Chondrocyte (in vitro differentiated cells): ENCODE measurements at regions not wholly inside any gene's neighbourhood (a gene's known extent, or its start where the extent isn't known, plus 50 kb on each side); places are given as distances from the start of the nearest gene placed in this dataset.

Source experiments
- DNase-seq: peaks from one replicate; pipeline ENCODE4 v3.0.0; 2021; ENCODE audit warnings: mixed read lengths, low spot score
- H3K27ac Mint-ChIP-seq: one replicate; pipeline ENCODE4 v1.8.0; 2021; ENCODE audit warnings: mild to moderate bottlenecking, moderate library complexity, mixed read lengths; ENCODE audit not compliant: unreplicated experiment
- H3K27me3 Mint-ChIP-seq: 2 replicates; pipeline ENCODE4 v1.8.0; 2021; ENCODE audit warnings: low read depth, mixed read lengths
- H3K36me3 Mint-ChIP-seq: 2 replicates; pipeline ENCODE4 v1.8.0; 2021; ENCODE audit warnings: low read depth, mixed read lengths
- H3K4me1 Mint-ChIP-seq: 2 replicates; pipeline ENCODE4 v1.8.0; 2021; ENCODE audit warnings: low read depth, mild to moderate bottlenecking, mixed read lengths
- H3K4me3 Mint-ChIP-seq: one replicate; pipeline ENCODE4 v1.8.0; 2021; ENCODE audit warnings: mild to moderate bottlenecking, moderate library complexity, mixed read lengths; ENCODE audit not compliant: unreplicated experiment
- H3K9me3 Mint-ChIP-seq: 2 replicates; pipeline ENCODE4 v1.8.0; 2021; ENCODE audit warnings: low read depth, mixed read lengths
- TF ChIP-seq, protein P1 (sequence below): fragments of 200-600 bp; sonication (generic); IDR thresholded peaks from 2 replicates; pipeline ENCODE4 v1.5.0; 2021; ENCODE audit warnings: antibody characterized with exemption, mild to moderate bottlenecking, moderate library complexity

GRCh38 chr1:104295511-104295910 is 545.8 kb downstream of the AMY1C start:
- no peak overlapping the region for H3K27ac Mint-ChIP-seq
- H3K36me3 Mint-ChIP-seq: peaks cover 2% of the 10 kb centered on the region
- H3K27me3 Mint-ChIP-seq: peaks cover 2% of the 10 kb centered on the region
- no peak overlapping the region for H3K4me3 Mint-ChIP-seq
- H3K4me1 Mint-ChIP-seq: no peaks in the 10 kb centered on the region
- peaks cover 3% of the 10 kb centered on the region for H3K9me3 Mint-ChIP-seq
- TF ChIP-seq, protein P1, sequence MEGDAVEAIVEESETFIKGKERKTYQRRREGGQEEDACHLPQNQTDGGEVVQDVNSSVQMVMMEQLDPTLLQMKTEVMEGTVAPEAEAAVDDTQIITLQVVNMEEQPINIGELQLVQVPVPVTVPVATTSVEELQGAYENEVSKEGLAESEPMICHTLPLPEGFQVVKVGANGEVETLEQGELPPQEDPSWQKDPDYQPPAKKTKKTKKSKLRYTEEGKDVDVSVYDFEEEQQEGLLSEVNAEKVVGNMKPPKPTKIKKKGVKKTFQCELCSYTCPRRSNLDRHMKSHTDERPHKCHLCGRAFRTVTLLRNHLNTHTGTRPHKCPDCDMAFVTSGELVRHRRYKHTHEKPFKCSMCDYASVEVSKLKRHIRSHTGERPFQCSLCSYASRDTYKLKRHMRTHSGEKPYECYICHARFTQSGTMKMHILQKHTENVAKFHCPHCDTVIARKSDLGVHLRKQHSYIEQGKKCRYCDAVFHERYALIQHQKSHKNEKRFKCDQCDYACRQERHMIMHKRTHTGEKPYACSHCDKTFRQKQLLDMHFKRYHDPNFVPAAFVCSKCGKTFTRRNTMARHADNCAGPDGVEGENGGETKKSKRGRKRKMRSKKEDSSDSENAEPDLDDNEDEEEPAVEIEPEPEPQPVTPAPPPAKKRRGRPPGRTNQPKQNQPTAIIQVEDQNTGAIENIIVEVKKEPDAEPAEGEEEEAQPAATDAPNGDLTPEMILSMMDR: no peak
- no peak for DNase-seq

GRCh38 chr1:104309673-104310072 is 560.0 kb downstream of the AMY1C start:
- TF ChIP-seq, protein P1: no peak
- no peak overlapping the region for H3K4me3 Mint-ChIP-seq
- H3K27ac Mint-ChIP-seq: no peak overlapping the region
- DNase-seq: no peak
- H3K4me1 Mint-ChIP-seq: no peaks in the 10 kb centered on the region
- H3K27me3 Mint-ChIP-seq: no peaks in the 10 kb centered on the region
- H3K36me3 Mint-ChIP-seq: no peaks in the 10 kb centered on the region
- H3K9me3 Mint-ChIP-seq: peaks cover 13% of the 10 kb centered on the region

GRCh38 chr1:104315823-104316222 is 566.1 kb downstream of the AMY1C start:
- H3K36me3 Mint-ChIP-seq: no peaks in the 10 kb centered on the region
- DNase-seq: no peak
- TF ChIP-seq, protein P1: no peak
- H3K9me3 Mint-ChIP-seq: peaks cover 13% of the 10 kb centered on the region
- H3K4me1 Mint-ChIP-seq: no peaks in the 10 kb centered on the region
- H3K27me3 Mint-ChIP-seq: peaks cover 2% of the 10 kb centered on the region
- no peak overlapping the region for H3K27ac Mint-ChIP-seq
- no peak overlapping the region for H3K4me3 Mint-ChIP-seq

DNA sequence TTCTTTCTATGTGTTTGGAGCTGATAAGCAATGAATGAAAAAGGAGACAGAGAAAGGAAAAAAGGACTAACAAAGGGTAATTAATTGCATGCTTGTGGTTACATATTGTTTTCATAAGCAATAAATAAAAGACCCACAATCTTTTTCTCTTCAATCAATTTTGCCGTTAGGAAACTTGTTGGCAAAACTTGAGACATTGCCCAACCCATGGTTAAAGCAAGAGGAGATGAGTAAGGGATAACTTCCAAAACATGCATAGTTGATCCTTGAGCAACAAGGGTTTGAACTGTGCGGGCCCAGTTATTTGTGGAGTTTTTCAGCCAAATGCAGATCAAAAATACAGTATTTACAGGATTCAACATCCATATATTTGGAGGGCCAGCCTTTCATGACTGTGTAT is 572.4 kb downstream of the AMY1C start:
- peaks cover 13% of the 10 kb centered on the region for H3K9me3 Mint-ChIP-seq
- H3K27me3 Mint-ChIP-seq: no peaks in the 10 kb centered on the region
- no peak overlapping the region for H3K4me3 Mint-ChIP-seq
- TF ChIP-seq, protein P1: no peak
- DNase-seq: no peak
- no peak overlapping the region for H3K27ac Mint-ChIP-seq
- no peaks in the 10 kb centered on the region for H3K4me1 Mint-ChIP-seq
- H3K36me3 Mint-ChIP-seq: no peaks in the 10 kb centered on the region

- Mint-ChIP-seq H3K27me3 (no peaks in the 10 kb centered on the region), H3K4me1 (no peaks in the 10 kb centered on the region), H3K4me3 (no peak overlapping the region), H3K9me3 (peaks cover 3% of the 10 kb centered on the region), H3K27ac (no peak overlapping the region), H3K36me3 (no peaks in the 10 kb centered on the region)
- DNase-seq: no peak
- TF ChIP-seq, protein P1: no peak
Observed at GRCh38 chr1:104329278-104329677, 579.6 kb downstream of the AMY1C start.
